ENCODE measurements at regions not wholly inside any gene's neighbourhood (a gene's known extent, or its start where the extent isn't known, plus 50 kb on each side); places are given as distances from the start of the nearest gene placed in this dataset.

- H3K4me1 ChIP-seq = no peaks in the 10 kb centered on the region
- no peaks in the 10 kb centered on the region for H3K36me3 ChIP-seq
- no peak overlapping the region for H3K27ac ChIP-seq
- H3K4me3 ChIP-seq = no peak overlapping the region
- TF ChIP-seq CTCF (IDR thresholded peaks at IDR 0.05) (no peak), POLR2A (IDR thresholded peaks at IDR 0.05) (no peak)
- H3K27me3 ChIP-seq = no peaks in the 10 kb centered on the region
- H3K9me3 ChIP-seq = no peaks in the 10 kb centered on the region
- no peak for DNase-seq
Observed at GRCh38 chrX:6885396-6885795, 262.1 kb upstream of the STS start.

GRCh38 chrX:6861456-6861855 is 286.1 kb upstream of the STS start:
- no peaks in the 10 kb centered on the region for H3K4me1 ChIP-seq
- H3K27me3 ChIP-seq = no peaks in the 10 kb centered on the region
- TF ChIP-seq POLR2A (IDR thresholded peaks at IDR 0.05) (no peak), CTCF (IDR thresholded peaks at IDR 0.05) (no peak)
- no peaks in the 10 kb centered on the region for H3K9me3 ChIP-seq
- DNase-seq = no peak
- no peak overlapping the region for H3K27ac ChIP-seq
- no peak overlapping the region for H3K4me3 ChIP-seq
- H3K36me3 ChIP-seq = no peaks in the 10 kb centered on the region

- no peaks in the 10 kb centered on the region for H3K4me1 ChIP-seq
- no peak overlapping the region for H3K27ac ChIP-seq
- no peak for DNase-seq
- H3K36me3 ChIP-seq = no peaks in the 10 kb centered on the region
- TF ChIP-seq CTCF (IDR thresholded peaks at IDR 0.05) (no peak), POLR2A (IDR thresholded peaks at IDR 0.05) (no peak)
- no peaks in the 10 kb centered on the region for H3K9me3 ChIP-seq
- no peak overlapping the region for H3K4me3 ChIP-seq
- H3K27me3 ChIP-seq = no peaks in the 10 kb centered on the region
Observed at GRCh38 chrX:6857749-6858148, 289.8 kb upstream of the STS start.

GRCh38 chrX:6856471-6856870 is 291.0 kb upstream of the STS start:
- Histone ChIP-seq H3K4me1 (no peaks in the 10 kb centered on the region), H3K27ac (no peak overlapping the region), H3K4me3 (no peak overlapping the region), H3K27me3 (no peaks in the 10 kb centered on the region), H3K9me3 (no peaks in the 10 kb centered on the region), H3K36me3 (no peaks in the 10 kb centered on the region)
- DNase-seq = no peak
- TF ChIP-seq POLR2A (IDR thresholded peaks at IDR 0.05) (no peak), CTCF (IDR thresholded peaks at IDR 0.05) (no peak)

GRCh38 chrX:6852869-6853268 is 294.6 kb upstream of the STS start:
- DNase-seq = no peak
- no peaks in the 10 kb centered on the region for H3K27me3 ChIP-seq
- no peak for TF ChIP-seq POLR2A (IDR thresholded peaks at IDR 0.05)
- no peak for TF ChIP-seq CTCF (IDR thresholded peaks at IDR 0.05)
- no peak overlapping the region for H3K4me3 ChIP-seq
- H3K27ac ChIP-seq = no peak overlapping the region
- no peaks in the 10 kb centered on the region for H3K9me3 ChIP-seq
- H3K36me3 ChIP-seq = no peaks in the 10 kb centered on the region
- no peaks in the 10 kb centered on the region for H3K4me1 ChIP-seq

GRCh38 chrX:6852121-6852520 is 295.4 kb upstream of the STS start:
- DNase-seq = no peak
- Histone ChIP-seq H3K27me3 (no peaks in the 10 kb centered on the region), H3K27ac (no peak overlapping the region), H3K36me3 (no peaks in the 10 kb centered on the region), H3K4me1 (no peaks in the 10 kb centered on the region), H3K4me3 (no peak overlapping the region), H3K9me3 (no peaks in the 10 kb centered on the region)
- TF ChIP-seq CTCF (IDR thresholded peaks at IDR 0.05) (no peak), POLR2A (IDR thresholded peaks at IDR 0.05) (no peak)

All from Peyer's patch (tissue), 4 donors.